ENCODE measurements at regions not wholly inside any gene's neighbourhood (a gene's known extent, or its start where the extent isn't known, plus 50 kb on each side); places are given as distances from the start of the nearest gene placed in this dataset.

- no peak for TF ChIP-seq CTCF (IDR thresholded peaks at IDR 0.05; ENCODE audit: insufficient read depth, low read depth, low read length, missing control alignments)
- no peak for DNase-seq (ENCODE audit: low read depth)
- H3K4me3 ChIP-seq (ENCODE audit: low read depth, low read length), result no peak overlapping the region
Observed at GRCh38 chr13:29936956-29937355, 86.5 kb upstream of the UBL3 start.

GRCh38 chr13:29936051-29936813 lies 85.8 kb upstream of the UBL3 start:
- TF ChIP-seq CTCF (IDR thresholded peaks at IDR 0.05; ENCODE audit: insufficient read depth, low read depth, low read length, missing control alignments), result no peak
- peak; percentile 29 for DNase-seq (ENCODE audit: low read depth)
- peak overlapping the region; percentile 25 for H3K4me3 ChIP-seq (ENCODE audit: low read depth, low read length)

- H3K4me3 ChIP-seq (ENCODE audit: low read depth, low read length), result peak overlapping the region; percentile 25
- peak; percentile 94 for DNase-seq (ENCODE audit: low read depth)
- TF ChIP-seq CTCF (IDR thresholded peaks at IDR 0.05; ENCODE audit: insufficient read depth, low read depth, low read length, missing control alignments), result no peak
Observed at GRCh38 chr13:29935309-29935981, 85.0 kb upstream of the UBL3 start.

GRCh38 chr13:29934531-29935308 lies 84.3 kb upstream of the UBL3 start:
- no peak for TF ChIP-seq CTCF (IDR thresholded peaks at IDR 0.05; ENCODE audit: insufficient read depth, low read depth, low read length, missing control alignments)
- DNase-seq (ENCODE audit: low read depth), result peak; percentile 39
- no peak overlapping the region for H3K4me3 ChIP-seq (ENCODE audit: low read depth, low read length)

- no peak for DNase-seq (ENCODE audit: low read depth)
- H3K4me3 ChIP-seq (ENCODE audit: low read depth, low read length), result no peak overlapping the region
- no peak for TF ChIP-seq CTCF (IDR thresholded peaks at IDR 0.05; ENCODE audit: insufficient read depth, low read depth, low read length, missing control alignments)
Observed at GRCh38 chr13:29933401-29933800, 83.0 kb upstream of the UBL3 start.

- TF ChIP-seq CTCF (IDR thresholded peaks at IDR 0.05; ENCODE audit: insufficient read depth, low read depth, low read length, missing control alignments), result no peak
- no peak overlapping the region for H3K4me3 ChIP-seq (ENCODE audit: low read depth, low read length)
Observed at GRCh38 chr13:29931696-29932095, 81.3 kb upstream of the UBL3 start.

More at GRCh38 chr13:29931696-29932095, 81.3 kb upstream of the UBL3 start:
- DNase-seq (ENCODE audit: low read depth), result no peak

All from GM12865 (cell line).